Mucosa of descending colon (tissue), 3 donors: ENCODE measurements at regions not wholly inside any gene's neighbourhood (a gene's known extent, or its start where the extent isn't known, plus 50 kb on each side); places are given as distances from the start of the nearest gene placed in this dataset.

Experiments
- ATAC-seq: fragments of 200-7000 bp; cut with Tn5 transposase; one replicate; pipeline ENCODE4 v1.9.1; 2020; ENCODE audit warnings: mild to moderate bottlenecking, moderate library complexity
- DNase-seq, 3 donors: peaks; one replicate each; pipeline ENCODE4 v3.0.0-alpha.2; 2020
- H3K36me3 ChIP-seq: fragments of 200-600 bp; one replicate; pipeline ENCODE4 v1.8.0; 2021; ENCODE audit warnings: low read depth, mild to moderate bottlenecking
- H3K4me1 ChIP-seq: fragments of 200-600 bp; one replicate; pipeline ENCODE4 v1.8.0; 2021; ENCODE audit warnings: low read depth, mild to moderate bottlenecking
- H3K4me3 ChIP-seq: fragments of 200-600 bp; one replicate; pipeline ENCODE4 v1.8.0; 2021; ENCODE audit warnings: mild to moderate bottlenecking
- H3K9me3 ChIP-seq: fragments of 200-600 bp; one replicate; pipeline ENCODE4 v1.8.0; 2021; ENCODE audit warnings: mild to moderate bottlenecking
- intact Hi-C, 2 donors: fragments of 100-400 bp; cut with DNase I in 1 of 2; cut with micrococcal nuclease in 1 of 2; formaldehyde crosslinking; loops; one replicate each; pipeline versions ENCODE4 v1.11.0 to v1.11.1; 2022; cut with DNase I, micrococcal nuclease
- TF ChIP-seq, protein P1 (sequence below): fragments of 200-600 bp; IDR thresholded peaks from one replicate; pipeline ENCODE4 v1.8.0; 2022; ENCODE audit warnings: antibody characterized with exemption, mild to moderate bottlenecking
- donor health status: DM: no; HTN: no; CAD: no; lungs with moderate emphysema.
- donor health status: DM: no; HTN: no; CAD: no.
- donor health status: DM: no; HTN: yes; CAD: no.

DNA sequence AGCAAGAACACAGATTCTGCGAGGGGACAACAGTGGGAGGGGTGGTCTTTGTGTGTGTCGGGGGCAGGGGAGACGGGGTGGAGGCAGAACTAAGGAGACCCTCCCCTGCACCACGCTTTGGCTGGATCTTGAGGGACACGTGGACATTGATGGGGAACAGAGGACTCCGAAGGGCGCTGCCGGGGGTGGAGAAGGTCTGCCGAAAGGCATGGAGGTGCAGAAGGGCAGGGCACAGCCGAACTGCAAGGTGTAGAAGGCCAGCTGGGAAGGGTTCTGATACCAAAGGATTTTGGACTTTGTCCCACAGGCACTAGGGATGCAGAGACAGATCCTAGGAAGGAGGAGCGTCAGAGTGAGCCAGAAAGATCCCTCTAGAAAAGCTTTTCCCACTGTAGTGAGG lies 107.7 kb upstream of the SYT13 start:
- intact Hi-C loops, result no loop called here
- no peak for ATAC-seq

DNA sequence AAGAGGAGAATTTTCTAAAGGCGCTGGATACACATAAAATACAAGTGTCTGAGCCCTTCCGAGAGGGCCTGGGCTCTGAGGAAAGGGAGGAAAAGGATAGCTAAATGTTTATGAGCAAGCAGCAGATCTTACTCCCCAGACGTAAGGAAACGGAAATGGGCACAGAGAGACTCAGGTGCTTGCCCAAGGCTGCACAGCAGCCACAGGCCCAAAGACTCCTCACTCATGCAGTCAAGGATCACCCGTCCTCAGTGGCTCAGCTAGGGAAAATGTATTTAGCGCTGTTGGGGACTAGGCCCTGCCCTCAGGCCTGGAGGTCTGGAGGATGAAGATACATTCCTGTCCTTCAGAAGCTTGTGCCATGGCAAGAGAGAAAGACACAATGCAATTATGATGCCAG lies 107.2 kb upstream of the SYT13 start:
- DNase-seq, result no peak
- H3K36me3 ChIP-seq, result no peaks in the 10 kb centered on the region
- no peak for ATAC-seq
- TF ChIP-seq, protein P1, sequence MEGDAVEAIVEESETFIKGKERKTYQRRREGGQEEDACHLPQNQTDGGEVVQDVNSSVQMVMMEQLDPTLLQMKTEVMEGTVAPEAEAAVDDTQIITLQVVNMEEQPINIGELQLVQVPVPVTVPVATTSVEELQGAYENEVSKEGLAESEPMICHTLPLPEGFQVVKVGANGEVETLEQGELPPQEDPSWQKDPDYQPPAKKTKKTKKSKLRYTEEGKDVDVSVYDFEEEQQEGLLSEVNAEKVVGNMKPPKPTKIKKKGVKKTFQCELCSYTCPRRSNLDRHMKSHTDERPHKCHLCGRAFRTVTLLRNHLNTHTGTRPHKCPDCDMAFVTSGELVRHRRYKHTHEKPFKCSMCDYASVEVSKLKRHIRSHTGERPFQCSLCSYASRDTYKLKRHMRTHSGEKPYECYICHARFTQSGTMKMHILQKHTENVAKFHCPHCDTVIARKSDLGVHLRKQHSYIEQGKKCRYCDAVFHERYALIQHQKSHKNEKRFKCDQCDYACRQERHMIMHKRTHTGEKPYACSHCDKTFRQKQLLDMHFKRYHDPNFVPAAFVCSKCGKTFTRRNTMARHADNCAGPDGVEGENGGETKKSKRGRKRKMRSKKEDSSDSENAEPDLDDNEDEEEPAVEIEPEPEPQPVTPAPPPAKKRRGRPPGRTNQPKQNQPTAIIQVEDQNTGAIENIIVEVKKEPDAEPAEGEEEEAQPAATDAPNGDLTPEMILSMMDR, result no peak
- intact Hi-C loops, result no loop called here
- no peaks in the 10 kb centered on the region for H3K9me3 ChIP-seq
- no peak overlapping the region for H3K4me3 ChIP-seq
- H3K4me1 ChIP-seq, result no peaks in the 10 kb centered on the region

More for the DNA sequence above, 107.7 kb upstream of the SYT13 start:
- Histone ChIP-seq H3K9me3 (no peaks in the 10 kb centered on the region), H3K36me3 (no peaks in the 10 kb centered on the region), H3K4me1 (no peaks in the 10 kb centered on the region), H3K4me3 (no peak overlapping the region)
- TF ChIP-seq, protein P1, result no peak
- DNase-seq, result no peak

DNA sequence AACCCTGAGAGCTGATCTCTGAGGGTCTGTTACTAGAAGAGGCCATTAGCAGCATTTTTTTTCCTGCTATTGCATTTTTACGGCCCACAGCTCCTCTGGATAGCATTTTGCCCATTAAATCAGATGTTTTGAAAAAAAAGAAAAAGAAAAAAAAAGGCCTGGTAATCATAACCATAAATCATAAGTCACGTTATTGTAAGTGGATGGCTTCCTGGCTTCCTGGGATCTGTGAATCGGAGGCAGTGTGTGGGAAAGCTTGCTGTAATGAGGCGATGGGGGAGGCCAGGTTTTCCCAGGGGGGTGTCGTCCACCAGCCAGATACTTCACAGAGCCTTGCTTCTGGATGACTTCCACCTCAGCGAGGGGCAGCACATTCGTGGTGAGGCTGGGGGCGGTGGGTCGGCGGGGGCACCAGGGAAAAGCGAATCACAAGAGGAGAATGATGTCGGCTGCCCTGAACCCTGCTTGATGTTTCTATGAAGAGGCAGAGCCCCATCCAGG lies 106.5 kb upstream of the SYT13 start:
- Histone ChIP-seq H3K9me3 (no peaks in the 10 kb centered on the region), H3K36me3 (no peaks in the 10 kb centered on the region), H3K4me1 (no peaks in the 10 kb centered on the region), H3K4me3 (no peak overlapping the region)
- intact Hi-C loops, result no loop called here
- TF ChIP-seq, protein P1, result no peak
- DNase-seq, result no peak
- no peak for ATAC-seq

DNA sequence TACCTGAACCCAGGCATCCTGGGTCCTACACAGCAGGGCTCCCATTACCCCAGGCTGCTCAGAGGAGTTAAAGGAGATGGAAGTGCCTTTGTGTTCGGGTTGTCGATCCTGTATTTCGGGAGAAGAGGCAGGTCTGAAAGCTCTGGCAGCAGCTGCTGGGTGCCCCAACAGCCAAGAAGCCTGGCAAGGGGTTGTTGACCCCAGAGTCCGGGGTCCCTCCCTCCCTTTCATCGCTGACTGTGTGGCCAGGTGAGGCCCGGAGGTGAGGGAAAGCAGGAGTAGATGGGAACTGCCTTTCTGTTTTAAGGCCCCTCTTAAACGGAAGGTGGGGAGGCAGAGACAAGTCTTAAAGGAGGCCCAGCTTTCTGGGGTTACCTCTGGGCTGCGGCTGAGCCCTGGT lies 106.0 kb upstream of the SYT13 start:
- H3K4me1 ChIP-seq, result no peaks in the 10 kb centered on the region
- H3K36me3 ChIP-seq, result no peaks in the 10 kb centered on the region
- H3K4me3 ChIP-seq, result no peak overlapping the region
- no peak for ATAC-seq
- DNase-seq, result no peak
- intact Hi-C loops, result no loop called here
- TF ChIP-seq, protein P1, result no peak
- no peaks in the 10 kb centered on the region for H3K9me3 ChIP-seq

DNA sequence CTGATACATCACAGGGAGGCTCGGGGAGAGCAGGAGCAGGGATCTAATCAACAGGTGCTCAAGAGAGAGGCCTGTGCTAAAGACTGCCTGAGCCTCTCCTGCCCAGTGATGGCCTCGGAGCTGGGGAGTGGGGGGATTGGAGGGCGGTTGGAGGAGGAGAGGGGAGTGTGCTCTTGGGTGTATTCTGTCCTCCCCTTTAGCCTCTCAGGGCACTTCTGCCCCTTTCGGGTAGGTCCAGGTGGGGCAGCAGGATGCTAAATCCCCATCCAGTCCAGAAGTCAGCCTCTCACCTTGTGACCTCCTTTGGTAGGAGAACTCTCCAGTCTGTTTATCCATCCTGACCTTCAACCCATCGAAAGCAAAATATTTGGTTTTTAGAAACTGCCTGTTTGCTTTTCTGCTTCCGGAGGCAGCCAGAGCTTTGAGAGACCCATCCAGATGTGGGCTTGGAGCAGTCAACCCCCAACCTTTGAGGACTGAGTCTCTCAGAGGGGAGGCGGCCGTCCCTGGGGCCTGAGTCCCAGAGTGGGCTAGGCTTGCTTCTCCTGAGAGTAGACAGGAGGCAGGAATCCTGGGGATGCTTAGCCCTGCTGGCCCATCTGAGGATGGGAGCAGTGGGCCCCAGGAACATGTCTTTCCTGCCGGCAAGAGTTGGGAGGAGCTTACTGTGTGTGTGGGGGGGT lies 105.2 kb upstream of the SYT13 start:
- no peaks in the 10 kb centered on the region for H3K4me1 ChIP-seq
- TF ChIP-seq, protein P1, result no peak
- no peaks in the 10 kb centered on the region for H3K36me3 ChIP-seq
- H3K9me3 ChIP-seq, result no peaks in the 10 kb centered on the region
- ATAC-seq, result peak; percentile 34
- DNase-seq, result no peak
- intact Hi-C loops, result no loop called here
- no peak overlapping the region for H3K4me3 ChIP-seq
